SK-N-SH (cell line): ENCODE measurements at regions not wholly inside any gene's neighbourhood (a gene's known extent, or its start where the extent isn't known, plus 50 kb on each side); places are given as distances from the start of the nearest gene placed in this dataset.

Source experiments
- CTCF ChIA-PET: fragments of 300-600, 350-600 bp; formaldehyde crosslinking; extraction: SDS; loops from one replicate; lab custom pipeline; 2021; lab: Yijun Ruan, JAX
- POLR2A ChIA-PET: fragments of 350-600 bp; sonication (Branson Sonifier 250); formaldehyde crosslinking; extraction: SDS; loops from one replicate; lab custom pipeline; 2020; ENCODE audit warnings: antibody characterized with exemption, inconsistent platforms; lab: Yijun Ruan, JAX
- DNase-seq: peaks from one replicate; pipeline ENCODE4 v3.0.0; 2012
- H2AFZ ChIP-seq: fragments of 200-600 bp; sonication (generic); 2 replicates; pipeline ENCODE4 v1.8.1; 2016; ENCODE audit warnings: antibody characterized with exemption, mild to moderate bottlenecking, low read depth
- H3F3A ChIP-seq: fragments of 200-600 bp; sonication (generic); replicated peaks from 2 replicates; pipeline ENCODE3; 2016; ENCODE audit warnings: antibody characterized with exemption, mild to moderate bottlenecking; ENCODE audit not compliant: insufficient read depth
- H3K27ac ChIP-seq, 2 experiments: fragments of 200-500 bp in 1 of 2; fragments of 200-600 bp in 1 of 2; sonication (Bioruptor generic) in 1 of 2; sonication (generic), shearing (Covaris generic) in 1 of 2; 2 replicates each; pipeline versions ENCODE4 v1.5.1 to v1.6.1; 2014 to 2016; ENCODE audit warnings: low read depth in 2 of 2, inconsistent platforms in 1 of 2, low read length in 1 of 2, mild to moderate bottlenecking in 1 of 2, mixed read lengths in 1 of 2
- H3K27me3 ChIP-seq: fragments of 200-600 bp; sonication (generic), shearing (Covaris generic); 2 replicates; pipeline ENCODE4 v1.6.1; 2016; ENCODE audit warnings: mixed run types; ENCODE audit not compliant: insufficient read depth
- H3K36me3 ChIP-seq, 2 experiments: fragments of 200-500 bp in 1 of 2; fragments of 200-600 bp in 1 of 2; sonication (Bioruptor generic) in 1 of 2; sonication (generic) in 1 of 2; replicated peaks in 1 of 2; 2 replicates each; pipeline versions ENCODE3 to v1.5.1; 2014 to 2016; ENCODE audit warnings: low read length in 1 of 2, mild to moderate bottlenecking in 1 of 2; ENCODE audit not compliant: insufficient read depth in 2 of 2, control insufficient read depth in 1 of 2
- H3K4me1 ChIP-seq, 2 experiments: fragments of 200-500 bp in 1 of 2; fragments of 200-600 bp in 1 of 2; sonication (Bioruptor generic) in 1 of 2; sonication (generic), shearing (Covaris generic) in 1 of 2; 2 replicates each; pipeline versions ENCODE4 v1.5.1 to v1.6.1; 2014 to 2016; ENCODE audit warnings: low read depth in 1 of 2, low read length in 1 of 2, mixed run types in 1 of 2; ENCODE audit not compliant: insufficient read depth in 2 of 2, control insufficient read depth in 1 of 2
- H3K4me2 ChIP-seq: fragments of 200-600 bp; sonication (generic), shearing (Covaris generic); 2 replicates; pipeline ENCODE4 v1.6.1; 2017; ENCODE audit warnings: mixed run types
- H3K4me3 ChIP-seq, 2 experiments: fragments of 200-500 bp in 1 of 2; fragments of 200-600 bp in 1 of 2; sonication (Bioruptor generic) in 1 of 2; sonication (generic), shearing (Covaris generic) in 1 of 2; 2 replicates each; pipeline versions ENCODE4 v1.5.1 to v1.8.1; 2014 to 2016; ENCODE audit warnings: low read depth in 2 of 2, inconsistent platforms in 1 of 2, low read length in 1 of 2, mild to moderate bottlenecking in 1 of 2, mixed read lengths in 1 of 2, moderate library complexity in 1 of 2
- H3K79me2 ChIP-seq: fragments of 200-600 bp; sonication (generic); 2 replicates; pipeline ENCODE4 v1.8.1; 2017; ENCODE audit warnings: mild to moderate bottlenecking; ENCODE audit not compliant: insufficient read depth
- H3K9ac ChIP-seq: fragments of 200-600 bp; sonication (generic); 2 replicates; pipeline ENCODE4 v1.6.1; 2017; ENCODE audit warnings: mixed run types
- H3K9me2 ChIP-seq: fragments of 200-600 bp; sonication (generic); 2 replicates; pipeline ENCODE4 v1.6.1; 2017; ENCODE audit warnings: mixed run types
- H3K9me3 ChIP-seq: fragments of 200-600 bp; sonication (generic); 2 replicates; pipeline ENCODE4 v1.6.1; 2017; ENCODE audit warnings: mixed run types, mild to moderate bottlenecking, moderate library complexity
- H4K20me1 ChIP-seq: fragments of 200-600 bp; sonication (generic); 2 replicates; pipeline ENCODE4 v1.6.1; 2017; ENCODE audit warnings: mild to moderate bottlenecking, mixed run types; ENCODE audit not compliant: insufficient read depth
- ELF1 ChIP-seq: IDR thresholded peaks from 2 replicates; pipeline ENCODE4 v1.4.0; 2012
- EZH2phosphoT487 ChIP-seq: fragments of 200-600 bp; sonication (generic); IDR thresholded peaks from 2 replicates; pipeline ENCODE4 v1.6.1; 2017; ENCODE audit warnings: low read depth, mixed run types, mild to moderate bottlenecking, antibody characterized with exemption, moderate library complexity, borderline replicate concordance
- FOSL2 ChIP-seq: IDR thresholded peaks from 2 replicates; pipeline ENCODE4 v1.4.0; 2012; ENCODE audit warnings: low read depth, mild to moderate bottlenecking, moderate library complexity, borderline replicate concordance
- GABPA ChIP-seq: IDR thresholded peaks from 2 replicates; pipeline ENCODE4 v1.4.0; 2012; ENCODE audit warnings: low read depth, mild to moderate bottlenecking
- GATA2 ChIP-seq: sonication (generic); formaldehyde crosslinking; IDR thresholded peaks from 2 replicates; pipeline ENCODE4 v1.5.0; 2020; ENCODE audit warnings: mild to moderate bottlenecking, missing genetic modification reagents
- JUND ChIP-seq: IDR thresholded peaks from 2 replicates; pipeline ENCODE4 v1.4.0; 2012
- MEF2A ChIP-seq: IDR thresholded peaks from 2 replicates; pipeline ENCODE4 v1.4.0; 2012; ENCODE audit warnings: low read depth, borderline replicate concordance
- NFIC ChIP-seq: IDR thresholded peaks from 2 replicates; pipeline ENCODE4 v1.4.0; 2012; ENCODE audit warnings: borderline replicate concordance
- NRF1 ChIP-seq: IDR thresholded peaks from 2 replicates; pipeline ENCODE4 v1.6.1; 2012; ENCODE audit warnings: low read depth, mild to moderate bottlenecking, low read length
- SMC3 ChIP-seq: IDR thresholded peaks from 2 replicates; pipeline ENCODE4 v1.6.1; 2012; ENCODE audit warnings: low read depth, low read length, improper control_type of control experiment
- TCF12 ChIP-seq: IDR thresholded peaks from 2 replicates; pipeline ENCODE4 v1.4.0; 2012
- TEAD4 ChIP-seq: IDR thresholded peaks from 2 replicates; pipeline ENCODE4 v1.4.0; 2012; ENCODE audit warnings: mild to moderate bottlenecking, borderline replicate concordance; ENCODE audit not compliant: insufficient read depth
- WGBS: methylation state at CpG from one replicate; pipeline ENCODE4 v1.1.6; 2017; ENCODE audit warnings: low lambda C conversion rate; 5-methylcytosine and 5-hydroxymethylcytosine counted together
- TF ChIP-seq, protein P1 (sequence below): fragments of 150-350 bp; IDR thresholded peaks from 2 replicates; pipeline ENCODE4 v1.6.1; 2016; ENCODE audit warnings: mild to moderate bottlenecking, low read depth, low read length
- TF ChIP-seq, protein P2 (sequence below): IDR thresholded peaks from 2 replicates; pipeline ENCODE4 v1.4.0; 2012; ENCODE audit warnings: low read depth
- TF ChIP-seq, protein P3 (sequence below): IDR thresholded peaks from 2 replicates; pipeline ENCODE4 v1.4.0; 2012; ENCODE audit warnings: low read depth, borderline replicate concordance
- TF ChIP-seq, protein P4 (sequence below): IDR thresholded peaks from 2 replicates; pipeline ENCODE4; 2012
- TF ChIP-seq, protein P5 (sequence below): IDR thresholded peaks from 2 replicates; pipeline ENCODE4 v1.4.0; 2012; ENCODE audit warnings: low read depth, borderline replicate concordance
- TF ChIP-seq, protein P6 (sequence below): IDR thresholded peaks from 2 replicates; pipeline ENCODE4 v1.6.1; 2012; ENCODE audit warnings: mild to moderate bottlenecking, low read depth, low read length, moderate library complexity

DNA sequence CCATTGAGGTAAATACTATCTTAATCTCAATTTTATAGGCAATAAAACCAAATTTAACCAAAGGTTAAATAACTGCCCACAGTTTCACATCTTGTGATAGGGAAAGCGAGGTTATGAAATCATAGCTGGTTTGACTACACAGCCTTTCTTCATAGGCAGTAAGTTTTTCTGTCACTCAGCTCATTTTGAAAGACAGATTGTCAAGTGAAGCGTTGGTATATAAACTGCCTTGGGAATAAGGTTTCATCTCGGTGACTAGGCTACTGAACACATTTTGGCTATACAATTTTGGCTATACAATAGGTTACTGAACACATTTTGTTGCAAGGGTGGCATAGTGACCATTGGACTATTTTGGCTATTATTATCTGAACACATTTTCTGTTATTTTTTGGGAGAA, 793.7 kb downstream of the TRHDE start:
- Histone ChIP-seq H3K4me2 (no peak overlapping the region), H3K9me2 (no peaks in the 10 kb centered on the region), H4K20me1 (no peaks in the 10 kb centered on the region), H3K9me3 (peaks cover 5% of the 10 kb centered on the region; the same call in 1 of the 2 replicates), H3K4me1 (no peaks in the 10 kb centered on the region), H3K4me3 (no peak overlapping the region), H3K36me3 (no peaks in the 10 kb centered on the region), H3K9ac (no peak overlapping the region), H3F3A (no peaks in the 10 kb centered on the region), H3K27ac (no peak overlapping the region), H3K27me3 (no peaks in the 10 kb centered on the region), H2AFZ (no peak overlapping the region), H3K79me2 (no peaks in the 10 kb centered on the region)
- WGBS: 6% methylated on average over 3 of the region's 3 CpGs
- DNase-seq: no peak
- ChIA-PET POLR2A (no interaction called here), CTCF (no interaction called here)
- TF ChIP-seq, protein P1, sequence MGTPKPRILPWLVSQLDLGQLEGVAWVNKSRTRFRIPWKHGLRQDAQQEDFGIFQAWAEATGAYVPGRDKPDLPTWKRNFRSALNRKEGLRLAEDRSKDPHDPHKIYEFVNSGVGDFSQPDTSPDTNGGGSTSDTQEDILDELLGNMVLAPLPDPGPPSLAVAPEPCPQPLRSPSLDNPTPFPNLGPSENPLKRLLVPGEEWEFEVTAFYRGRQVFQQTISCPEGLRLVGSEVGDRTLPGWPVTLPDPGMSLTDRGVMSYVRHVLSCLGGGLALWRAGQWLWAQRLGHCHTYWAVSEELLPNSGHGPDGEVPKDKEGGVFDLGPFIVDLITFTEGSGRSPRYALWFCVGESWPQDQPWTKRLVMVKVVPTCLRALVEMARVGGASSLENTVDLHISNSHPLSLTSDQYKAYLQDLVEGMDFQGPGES: no peak
- TF ChIP-seq GATA2 (no peak), NFIC (no peak), TEAD4 (no peak), JUND (no peak), FOSL2 (no peak), TCF12 (no peak), EZH2phosphoT487 (no peak), ELF1 (no peak)
- TF ChIP-seq, protein P2, sequence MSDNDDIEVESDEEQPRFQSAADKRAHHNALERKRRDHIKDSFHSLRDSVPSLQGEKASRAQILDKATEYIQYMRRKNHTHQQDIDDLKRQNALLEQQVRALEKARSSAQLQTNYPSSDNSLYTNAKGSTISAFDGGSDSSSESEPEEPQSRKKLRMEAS: no peak
- TF ChIP-seq, protein P3, sequence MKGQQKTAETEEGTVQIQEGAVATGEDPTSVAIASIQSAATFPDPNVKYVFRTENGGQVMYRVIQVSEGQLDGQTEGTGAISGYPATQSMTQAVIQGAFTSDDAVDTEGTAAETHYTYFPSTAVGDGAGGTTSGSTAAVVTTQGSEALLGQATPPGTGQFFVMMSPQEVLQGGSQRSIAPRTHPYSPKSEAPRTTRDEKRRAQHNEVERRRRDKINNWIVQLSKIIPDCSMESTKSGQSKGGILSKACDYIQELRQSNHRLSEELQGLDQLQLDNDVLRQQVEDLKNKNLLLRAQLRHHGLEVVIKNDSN: no peak
- TF ChIP-seq, protein P4, sequence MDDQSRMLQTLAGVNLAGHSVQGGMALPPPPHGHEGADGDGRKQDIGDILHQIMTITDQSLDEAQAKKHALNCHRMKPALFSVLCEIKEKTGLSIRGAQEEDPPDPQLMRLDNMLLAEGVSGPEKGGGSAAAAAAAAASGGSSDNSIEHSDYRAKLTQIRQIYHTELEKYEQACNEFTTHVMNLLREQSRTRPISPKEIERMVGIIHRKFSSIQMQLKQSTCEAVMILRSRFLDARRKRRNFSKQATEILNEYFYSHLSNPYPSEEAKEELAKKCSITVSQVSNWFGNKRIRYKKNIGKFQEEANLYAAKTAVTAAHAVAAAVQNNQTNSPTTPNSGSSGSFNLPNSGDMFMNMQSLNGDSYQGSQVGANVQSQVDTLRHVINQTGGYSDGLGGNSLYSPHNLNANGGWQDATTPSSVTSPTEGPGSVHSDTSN: no peak

DNA sequence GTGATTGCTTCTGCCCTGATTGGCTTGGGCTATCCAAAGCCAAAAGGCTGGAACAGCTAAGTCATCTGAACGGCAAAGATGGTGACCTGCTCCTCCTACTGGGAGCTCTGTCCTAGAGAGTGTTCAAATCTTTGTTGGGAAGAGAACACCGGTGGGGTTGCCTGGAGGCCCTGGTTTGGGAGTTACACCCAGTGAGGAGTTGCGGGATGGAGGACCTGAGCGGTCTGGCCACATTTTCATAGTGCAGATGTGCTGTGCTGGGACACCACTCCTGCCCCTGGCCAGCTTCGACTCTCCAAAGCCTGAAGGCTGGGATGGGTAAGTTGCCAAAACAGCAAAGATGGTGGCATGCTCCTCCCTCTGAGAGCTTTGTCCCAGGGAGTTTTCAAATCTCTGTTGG, 795.4 kb downstream of the TRHDE start:
- Histone ChIP-seq H4K20me1 (no peaks in the 10 kb centered on the region), H2AFZ (no peak overlapping the region), H3K9me3 (peaks cover 5% of the 10 kb centered on the region; the same call in 1 of the 2 replicates), H3K4me2 (no peak overlapping the region), H3K9ac (no peak overlapping the region), H3K27me3 (no peaks in the 10 kb centered on the region), H3K4me1 (no peaks in the 10 kb centered on the region), H3K9me2 (no peaks in the 10 kb centered on the region), H3K27ac (no peak overlapping the region), H3K79me2 (no peaks in the 10 kb centered on the region), H3K4me3 (no peak overlapping the region), H3F3A (no peaks in the 10 kb centered on the region), H3K36me3 (no peaks in the 10 kb centered on the region)
- WGBS: 23% methylated on average over 5 of the region's 5 CpGs
- DNase-seq: no peak
- POLR2A ChIA-PET: no interaction called here
- CTCF ChIA-PET: no interaction called here
- TF ChIP-seq TEAD4: no peak
- TF ChIP-seq NRF1: no peak
- no peak for TF ChIP-seq SMC3
- TF ChIP-seq GABPA: no peak
- TF ChIP-seq TCF12: no peak
- TF ChIP-seq, protein P3: no peak
- TF ChIP-seq, protein P5, sequence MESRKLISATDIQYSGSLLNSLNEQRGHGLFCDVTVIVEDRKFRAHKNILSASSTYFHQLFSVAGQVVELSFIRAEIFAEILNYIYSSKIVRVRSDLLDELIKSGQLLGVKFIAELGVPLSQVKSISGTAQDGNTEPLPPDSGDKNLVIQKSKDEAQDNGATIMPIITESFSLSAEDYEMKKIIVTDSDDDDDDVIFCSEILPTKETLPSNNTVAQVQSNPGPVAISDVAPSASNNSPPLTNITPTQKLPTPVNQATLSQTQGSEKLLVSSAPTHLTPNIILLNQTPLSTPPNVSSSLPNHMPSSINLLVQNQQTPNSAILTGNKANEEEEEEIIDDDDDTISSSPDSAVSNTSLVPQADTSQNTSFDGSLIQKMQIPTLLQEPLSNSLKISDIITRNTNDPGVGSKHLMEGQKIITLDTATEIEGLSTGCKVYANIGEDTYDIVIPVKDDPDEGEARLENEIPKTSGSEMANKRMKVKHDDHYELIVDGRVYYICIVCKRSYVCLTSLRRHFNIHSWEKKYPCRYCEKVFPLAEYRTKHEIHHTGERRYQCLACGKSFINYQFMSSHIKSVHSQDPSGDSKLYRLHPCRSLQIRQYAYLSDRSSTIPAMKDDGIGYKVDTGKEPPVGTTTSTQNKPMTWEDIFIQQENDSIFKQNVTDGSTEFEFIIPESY: no peak
- TF ChIP-seq, protein P6, sequence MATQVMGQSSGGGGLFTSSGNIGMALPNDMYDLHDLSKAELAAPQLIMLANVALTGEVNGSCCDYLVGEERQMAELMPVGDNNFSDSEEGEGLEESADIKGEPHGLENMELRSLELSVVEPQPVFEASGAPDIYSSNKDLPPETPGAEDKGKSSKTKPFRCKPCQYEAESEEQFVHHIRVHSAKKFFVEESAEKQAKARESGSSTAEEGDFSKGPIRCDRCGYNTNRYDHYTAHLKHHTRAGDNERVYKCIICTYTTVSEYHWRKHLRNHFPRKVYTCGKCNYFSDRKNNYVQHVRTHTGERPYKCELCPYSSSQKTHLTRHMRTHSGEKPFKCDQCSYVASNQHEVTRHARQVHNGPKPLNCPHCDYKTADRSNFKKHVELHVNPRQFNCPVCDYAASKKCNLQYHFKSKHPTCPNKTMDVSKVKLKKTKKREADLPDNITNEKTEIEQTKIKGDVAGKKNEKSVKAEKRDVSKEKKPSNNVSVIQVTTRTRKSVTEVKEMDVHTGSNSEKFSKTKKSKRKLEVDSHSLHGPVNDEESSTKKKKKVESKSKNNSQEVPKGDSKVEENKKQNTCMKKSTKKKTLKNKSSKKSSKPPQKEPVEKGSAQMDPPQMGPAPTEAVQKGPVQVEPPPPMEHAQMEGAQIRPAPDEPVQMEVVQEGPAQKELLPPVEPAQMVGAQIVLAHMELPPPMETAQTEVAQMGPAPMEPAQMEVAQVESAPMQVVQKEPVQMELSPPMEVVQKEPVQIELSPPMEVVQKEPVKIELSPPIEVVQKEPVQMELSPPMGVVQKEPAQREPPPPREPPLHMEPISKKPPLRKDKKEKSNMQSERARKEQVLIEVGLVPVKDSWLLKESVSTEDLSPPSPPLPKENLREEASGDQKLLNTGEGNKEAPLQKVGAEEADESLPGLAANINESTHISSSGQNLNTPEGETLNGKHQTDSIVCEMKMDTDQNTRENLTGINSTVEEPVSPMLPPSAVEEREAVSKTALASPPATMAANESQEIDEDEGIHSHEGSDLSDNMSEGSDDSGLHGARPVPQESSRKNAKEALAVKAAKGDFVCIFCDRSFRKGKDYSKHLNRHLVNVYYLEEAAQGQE: no peak
- TF ChIP-seq FOSL2: no peak
- no peak for TF ChIP-seq MEF2A
- no peak for TF ChIP-seq GATA2
